Neural cell (in vitro differentiated cells): ENCODE measurements at regions not wholly inside any gene's neighbourhood (a gene's known extent, or its start where the extent isn't known, plus 50 kb on each side); places are given as distances from the start of the nearest gene placed in this dataset.

Experiments used
- CTCF ChIP-seq: fragments of 450-650 bp; IDR thresholded peaks from 2 replicates; pipeline ENCODE4 v1.5.1; 2014; ENCODE audit warnings: antibody characterized with exemption, mild to moderate bottlenecking, moderate library complexity; ENCODE audit not compliant: poor library complexity, severe bottlenecking
- EZH2 ChIP-seq: fragments of 200-600, 300-800 bp; shearing (Covaris generic), sonication (generic); IDR thresholded peaks from 2 replicates; pipeline ENCODE4 v1.6.1; 2014; ENCODE audit warnings: antibody characterized with exemption, low read length, borderline replicate concordance, mild to moderate bottlenecking; ENCODE audit not compliant: insufficient read depth, poor library complexity, severe bottlenecking
- POLR2AphosphoS5 ChIP-seq: IDR thresholded peaks from 2 replicates; pipeline ENCODE4 v1.6.1; 2012
- RAD21 ChIP-seq: fragments of 450-650 bp; conservative IDR thresholded peaks from 2 replicates; pipeline ENCODE4 v1.6.1; 2014; ENCODE audit warnings: antibody characterized with exemption, mild to moderate bottlenecking, moderate library complexity
- SMC3 ChIP-seq: fragments of 450-650 bp; conservative IDR thresholded peaks from 2 replicates; pipeline ENCODE4 v1.6.1; 2014; ENCODE audit warnings: antibody characterized with exemption, mild to moderate bottlenecking, moderate library complexity; ENCODE audit not compliant: poor library complexity
- TAF1 ChIP-seq: IDR thresholded peaks from 2 replicates; pipeline ENCODE4 v1.6.1; 2012; ENCODE audit warnings: low read depth

- TF ChIP-seq POLR2AphosphoS5 (no peak), EZH2 (no peak), CTCF (no peak), SMC3 (no peak), RAD21 (no peak), TAF1 (no peak)
These were observed 66.9 kb upstream of the PROK2 start for GRCh38 chr3:71851878-71852277.
